HG03066 (cell line): ENCODE measurements at regions not wholly inside any gene's neighbourhood (a gene's known extent, or its start where the extent isn't known, plus 50 kb on each side); places are given as distances from the start of the nearest gene placed in this dataset.
"Not testable (repeated sequence)": the region's sequence is repeated elsewhere in the genome, so short reads cannot be mapped to it uniquely, and the experiment has no call there.

Experiments
- ATAC-seq: cut with Tn5 transposase; IDR thresholded peaks from one replicate; pipeline ENCODE4 v1.9.1; 2021; ENCODE audit warnings: low read depth; ENCODE audit not compliant: unreplicated experiment

DNA sequence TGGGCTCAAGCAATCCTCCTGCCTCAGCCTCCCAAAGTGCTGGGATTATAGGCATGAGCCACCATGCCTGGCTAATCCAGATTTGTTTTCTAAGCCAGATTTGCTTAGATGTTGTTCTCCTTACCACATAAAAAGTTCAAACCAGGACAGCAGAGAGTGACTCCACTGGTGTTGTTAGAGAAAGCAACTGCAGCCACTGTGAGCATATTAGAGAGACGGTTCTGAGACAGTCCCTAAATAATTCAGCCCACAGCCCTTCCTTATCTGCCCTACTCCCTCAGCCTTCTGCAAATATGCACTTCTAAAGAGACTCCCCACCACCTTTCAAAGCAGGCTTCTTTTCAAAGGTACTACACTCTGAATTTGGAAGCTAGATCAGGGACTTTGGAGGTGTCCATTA, 96.1 kb downstream of the DRD1 start:
- ATAC-seq = no peak

DNA sequence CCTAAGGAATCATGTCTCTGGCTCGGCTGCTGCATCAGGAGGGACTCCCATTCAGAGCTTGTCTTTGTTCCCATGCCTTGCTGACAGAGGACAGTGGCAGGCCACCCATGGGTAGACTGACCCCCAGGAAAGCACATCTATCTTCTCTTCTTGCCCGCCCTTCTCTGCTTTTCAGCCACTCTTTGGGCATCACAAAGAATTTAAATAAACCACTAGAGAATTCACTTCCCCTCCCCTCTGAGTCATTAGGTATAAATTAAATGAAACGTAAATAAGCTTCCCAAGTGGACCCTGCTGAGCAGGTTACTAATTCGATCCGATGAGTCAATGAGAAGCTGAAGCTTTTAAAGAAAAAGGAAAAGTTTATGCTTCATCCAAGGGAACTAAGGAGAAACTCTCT, 97.0 kb downstream of the DRD1 start:
- ATAC-seq = no peak

DNA sequence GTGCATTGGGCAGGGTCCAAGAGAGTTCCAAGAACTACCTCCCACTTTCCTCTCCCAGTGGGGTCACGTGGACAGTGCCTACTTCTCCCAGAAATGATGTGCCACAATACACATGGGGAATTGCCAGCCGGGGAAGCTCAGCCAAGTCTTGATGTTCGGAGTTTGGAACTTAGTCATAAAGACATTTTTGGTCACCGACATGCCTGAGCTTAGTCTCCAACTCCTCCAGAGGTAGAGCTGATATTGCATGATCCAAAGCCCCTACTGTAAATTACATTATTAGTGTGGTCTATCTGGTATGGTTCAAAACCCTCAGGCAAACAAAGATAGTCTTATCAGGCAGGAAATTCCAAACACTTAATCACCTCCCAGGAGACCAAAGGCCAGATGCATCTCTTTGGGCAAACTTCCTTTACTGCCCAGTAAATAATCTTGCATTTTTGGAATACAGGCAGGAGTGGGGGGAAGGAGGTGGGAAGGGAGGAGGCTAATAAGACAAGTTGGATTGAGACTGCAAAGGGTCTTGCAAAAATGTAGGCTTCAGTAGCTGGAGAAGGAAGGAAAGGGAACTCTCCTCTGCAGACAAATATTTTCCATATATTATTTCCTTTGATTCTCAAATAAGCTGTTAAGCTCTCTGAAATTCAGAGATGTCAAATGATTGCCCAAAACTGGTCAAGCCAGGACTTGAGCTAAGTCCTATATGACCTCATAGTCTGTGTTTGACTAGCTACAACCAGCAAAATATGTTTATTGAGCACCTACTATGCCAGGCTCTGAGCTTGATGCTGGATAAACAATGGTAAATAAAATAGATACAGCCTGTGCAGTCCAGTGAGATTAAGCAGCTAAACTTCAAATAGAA, 99.4 kb downstream of the DRD1 start:
- no peak for ATAC-seq

DNA sequence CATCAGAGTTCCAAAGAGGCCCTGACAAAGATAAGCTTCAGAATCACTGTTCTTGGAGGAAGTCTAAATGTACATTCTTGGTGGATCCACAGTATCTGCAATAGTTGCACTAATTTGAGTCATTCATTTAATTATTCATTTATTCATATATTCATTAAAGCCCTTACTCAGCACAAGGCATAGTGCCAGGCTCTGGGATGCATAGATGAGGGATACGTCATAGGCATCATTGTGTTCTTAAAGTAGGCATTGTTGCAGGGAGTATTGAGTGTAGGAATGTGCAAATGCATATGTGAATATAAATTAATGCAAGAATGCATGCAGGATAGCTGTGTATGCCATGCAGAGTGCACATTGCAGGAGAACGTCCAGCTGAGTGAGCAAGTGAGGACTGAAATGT, 100.7 kb downstream of the DRD1 start:
- ATAC-seq = no peak

DNA sequence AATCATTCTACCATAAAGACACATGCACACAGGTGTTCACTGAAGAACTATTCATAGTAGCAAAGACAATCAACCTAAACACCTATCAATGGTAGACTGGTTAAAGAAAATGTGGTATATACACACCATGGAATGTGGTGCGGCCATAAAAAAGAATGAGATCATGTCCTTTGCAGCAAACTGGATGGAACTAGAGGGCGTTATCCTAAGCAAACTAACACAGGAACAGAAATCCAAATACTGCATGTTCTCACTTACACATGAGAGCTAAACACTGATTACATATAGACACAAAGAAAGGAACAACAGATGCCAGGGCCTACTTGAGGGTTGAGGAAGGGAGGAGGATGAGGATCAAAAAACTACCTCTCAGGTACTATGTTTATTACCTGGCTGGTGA, 103.8 kb downstream of the DRD1 start:
- no peak for ATAC-seq

DNA sequence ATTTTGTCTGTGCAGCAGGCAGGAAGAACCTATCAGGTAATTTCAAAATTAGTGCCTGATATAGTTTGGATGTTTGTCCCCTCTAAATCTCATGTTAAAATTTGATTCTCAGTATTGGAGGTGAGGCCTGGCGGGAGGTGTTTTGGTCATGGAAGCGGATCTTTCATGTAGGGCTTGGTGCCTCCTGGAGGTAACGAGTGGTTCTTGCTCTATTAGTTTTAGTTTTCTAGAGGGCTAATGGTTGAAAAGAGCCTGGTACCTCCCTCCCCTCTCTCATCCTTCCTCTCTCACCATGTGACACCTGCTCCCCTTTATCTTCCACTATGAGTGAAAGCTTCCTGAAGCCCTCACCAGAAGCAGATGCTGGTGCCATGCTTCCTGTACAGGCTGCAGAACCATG, 106.3 kb downstream of the DRD1 start:
- no peak for ATAC-seq

DNA sequence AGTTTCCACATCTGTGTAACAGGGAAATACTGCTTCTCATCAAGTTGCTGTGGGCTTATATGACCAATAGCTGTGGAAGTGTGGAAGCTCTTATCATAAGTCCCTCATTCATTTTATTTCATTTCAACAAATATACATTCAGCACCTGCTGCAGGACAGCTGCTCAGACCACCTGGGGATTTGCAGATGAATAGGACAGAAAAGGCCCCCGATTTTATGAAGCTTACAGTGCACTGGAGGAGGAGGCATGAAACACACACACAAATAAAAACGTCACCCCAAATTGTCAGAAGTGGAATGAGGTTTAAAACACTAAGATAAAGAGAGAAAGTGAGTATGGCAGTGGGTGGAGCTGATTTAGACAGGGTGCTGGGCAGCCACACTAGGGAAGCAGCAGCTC, 107.2 kb downstream of the DRD1 start:
- no peak for ATAC-seq

DNA sequence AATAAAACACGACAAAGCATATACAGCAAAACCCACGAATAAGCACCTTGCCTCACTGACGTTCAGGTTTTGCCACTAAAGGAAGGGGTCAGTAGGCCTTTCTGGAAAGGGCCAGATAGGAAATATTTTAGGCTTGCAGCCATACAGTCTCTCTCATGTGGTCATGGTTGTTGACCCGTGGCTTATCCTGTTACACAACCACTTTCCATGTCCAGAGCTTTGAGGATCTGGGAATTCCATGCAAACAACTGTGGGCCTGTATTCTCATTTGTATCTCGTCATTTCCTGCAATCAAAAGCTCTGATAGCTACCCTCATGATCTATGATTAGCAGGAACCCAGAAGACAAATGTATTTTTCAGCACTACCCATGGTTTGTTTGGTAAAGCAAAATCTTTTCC, 108.3 kb downstream of the DRD1 start:
- no peak for ATAC-seq

DNA sequence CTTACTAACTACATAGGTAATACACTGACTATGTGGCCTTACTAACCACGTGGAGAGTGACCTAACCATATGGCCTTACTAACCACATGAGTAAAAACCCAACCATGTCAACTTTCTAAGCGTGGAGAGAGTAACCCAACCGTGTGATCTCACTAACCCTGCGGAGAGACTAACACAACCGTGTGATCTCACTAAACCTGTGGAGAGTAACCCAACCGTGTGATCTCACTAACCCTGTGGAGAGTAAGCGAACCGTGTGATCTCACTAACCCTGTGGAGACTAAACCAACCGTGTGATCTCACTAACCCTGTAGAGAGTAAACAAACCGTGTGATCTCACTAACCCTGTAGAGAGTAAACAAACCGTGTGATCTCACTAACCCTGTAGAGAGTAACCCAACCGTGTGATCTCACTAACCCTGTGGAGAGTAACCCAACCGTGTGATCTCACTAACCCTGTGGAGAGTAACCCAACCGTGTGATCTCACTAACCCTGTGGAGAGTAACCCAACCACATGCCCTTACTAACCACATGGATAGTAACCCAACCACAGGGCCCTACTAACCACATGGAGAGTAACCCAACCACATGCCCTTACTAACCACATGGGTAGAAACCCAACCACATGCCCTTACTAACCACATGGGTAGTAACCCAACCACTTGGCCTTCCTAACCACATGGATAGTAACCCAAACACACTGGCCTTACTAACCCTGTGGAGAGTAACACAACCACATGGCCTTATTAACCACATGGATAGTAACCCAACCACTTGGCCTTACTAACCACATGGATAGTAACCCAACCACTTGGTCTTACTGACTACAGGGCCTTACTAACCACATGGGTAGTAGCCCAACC, 112.6 kb downstream of the DRD1 start:
- ATAC-seq = not testable (repeated sequence)

DNA sequence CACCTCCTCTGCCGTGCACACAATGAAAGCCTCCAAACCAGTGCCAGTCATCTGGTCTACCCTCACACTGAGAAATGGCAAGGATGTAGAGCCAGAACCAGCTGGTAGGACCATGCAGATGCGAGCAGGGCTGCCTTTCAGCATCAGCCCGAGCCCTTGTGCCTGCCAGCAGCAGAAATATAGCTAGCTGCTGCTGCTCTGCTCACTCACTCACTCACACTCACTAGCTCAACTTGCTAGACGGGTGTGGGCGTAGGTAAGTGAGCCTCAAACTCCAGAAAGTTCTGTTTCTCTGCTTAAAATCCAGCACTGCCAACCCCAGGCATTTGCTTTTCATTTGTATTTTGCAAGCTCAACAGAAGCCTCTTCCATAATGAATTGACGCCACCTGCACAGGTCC, 114.0 kb downstream of the DRD1 start:
- ATAC-seq = no peak

DNA sequence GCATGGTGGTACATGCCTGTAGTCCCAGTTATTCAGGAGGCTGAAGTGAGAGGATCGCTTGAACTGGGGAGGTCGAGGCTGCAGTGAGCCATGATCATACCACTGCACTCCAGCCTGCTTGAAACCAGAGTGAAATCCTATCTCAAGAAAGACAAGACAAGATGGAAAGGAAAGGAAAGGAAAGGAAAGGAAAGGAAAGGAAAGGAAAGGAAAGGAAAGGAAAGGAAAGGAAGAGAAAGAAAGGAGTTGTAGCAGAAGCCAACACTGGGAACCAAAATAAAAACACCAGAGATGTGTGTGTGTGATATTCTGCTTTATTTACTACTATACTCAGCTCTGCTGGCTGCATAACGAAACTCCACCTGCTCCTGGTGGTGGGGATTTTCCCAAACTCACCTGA, 115.3 kb downstream of the DRD1 start:
- ATAC-seq = no peak

DNA sequence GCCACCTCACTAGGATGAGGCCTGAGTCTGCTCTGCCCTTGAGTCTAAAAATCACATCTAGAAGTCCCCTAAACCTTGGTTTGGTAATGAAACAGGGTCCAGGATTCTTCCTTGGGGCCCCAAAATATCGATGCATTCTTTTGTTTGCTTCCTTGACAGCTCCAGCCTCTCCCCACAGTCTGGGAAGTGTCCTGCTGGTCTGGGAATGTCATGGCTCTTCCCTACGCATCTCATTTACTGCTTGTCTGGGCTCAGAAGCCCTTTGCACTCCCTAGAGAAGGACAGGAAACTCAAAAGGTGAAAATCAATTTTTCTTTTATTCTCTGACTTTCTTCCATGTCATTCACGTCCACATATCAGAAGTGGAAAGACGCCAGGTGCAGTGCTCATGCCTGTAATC, 115.8 kb downstream of the DRD1 start:
- ATAC-seq = no peak

DNA sequence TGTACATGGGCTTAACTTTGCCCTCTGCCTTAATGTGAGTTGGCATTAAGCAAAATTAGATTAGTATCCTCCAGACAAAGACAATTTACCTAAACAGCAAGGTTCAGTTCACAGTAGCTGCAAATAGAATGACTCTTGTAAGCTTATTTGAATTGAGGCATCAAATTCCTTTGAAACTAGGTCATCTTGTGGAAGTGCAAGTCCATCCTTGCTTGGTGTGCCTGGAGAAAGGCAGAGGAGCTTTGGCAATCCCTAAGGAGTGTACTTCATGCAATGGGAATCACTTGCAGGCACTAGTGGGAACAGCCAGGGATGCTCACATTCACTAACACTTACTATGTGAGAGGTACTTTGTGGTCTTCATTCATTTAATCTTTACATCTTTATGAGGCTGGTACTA, 118.3 kb downstream of the DRD1 start:
- no peak for ATAC-seq

DNA sequence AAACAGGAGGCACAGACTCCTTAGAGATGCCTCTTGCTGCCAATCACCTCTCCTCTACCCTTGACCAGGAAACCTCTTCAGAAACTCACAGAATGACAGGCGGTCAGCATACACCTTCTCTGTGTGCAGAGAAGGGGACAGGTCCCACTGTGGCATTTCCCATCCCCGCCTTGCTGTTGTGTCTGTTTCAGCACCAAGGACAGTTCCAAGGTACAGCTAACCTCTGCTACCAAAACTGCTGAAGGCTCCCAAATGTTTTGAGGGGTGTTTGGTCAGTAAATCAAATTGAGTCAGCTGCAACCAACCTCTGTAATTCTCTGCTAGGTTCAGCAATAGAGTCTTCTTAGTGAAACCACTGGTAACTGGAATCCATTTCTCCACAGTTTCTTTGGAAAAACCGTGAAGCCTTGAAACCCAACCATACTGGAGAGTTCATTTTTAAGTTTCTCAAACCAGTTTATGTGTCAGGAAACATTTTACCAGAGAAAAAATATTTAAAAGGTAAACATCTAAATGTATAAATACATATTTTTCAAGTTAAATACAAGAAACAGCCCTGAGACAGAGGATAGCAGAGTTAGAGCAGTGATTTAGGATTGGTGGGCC, 122.0 kb downstream of the DRD1 start:
- no peak for ATAC-seq

DNA sequence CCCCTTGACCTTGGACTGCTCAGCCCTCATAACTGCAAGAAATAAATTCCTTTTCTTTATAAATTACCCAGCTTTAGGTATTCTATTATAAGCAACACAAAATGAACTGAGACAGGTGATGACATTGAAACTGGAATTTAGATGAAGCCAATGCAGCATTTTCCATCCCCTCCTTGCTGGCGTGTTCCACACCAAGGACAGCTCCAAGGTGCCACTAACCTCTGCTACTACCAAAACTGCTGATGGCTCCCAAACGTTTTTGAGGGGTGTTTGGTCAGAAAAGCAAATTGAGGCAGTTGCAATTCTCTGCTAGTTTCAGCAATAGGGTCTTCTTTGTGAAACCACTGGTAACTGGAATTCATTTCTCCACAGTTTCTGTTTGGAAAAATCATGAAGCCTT, 124.8 kb downstream of the DRD1 start:
- ATAC-seq = no peak

DNA sequence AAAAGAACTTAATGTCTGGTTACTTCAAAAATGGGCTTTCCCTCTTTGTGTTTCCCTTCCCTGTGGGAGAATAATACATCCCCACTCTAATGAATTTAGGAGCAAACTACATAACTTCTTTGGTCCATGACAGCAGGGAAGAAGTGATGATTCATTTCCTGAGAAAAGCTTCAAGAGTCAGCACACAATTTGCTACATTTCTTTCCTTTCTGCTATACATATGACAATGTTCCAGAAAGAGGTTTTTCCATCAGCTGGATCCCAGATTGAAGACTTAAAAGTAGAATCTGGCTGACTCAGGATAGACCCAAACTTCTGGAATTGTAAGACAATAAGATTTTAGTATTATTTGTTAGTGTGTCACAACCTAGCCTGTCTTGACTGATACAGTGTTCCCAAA, 126.1 kb downstream of the DRD1 start:
- no peak for ATAC-seq

DNA sequence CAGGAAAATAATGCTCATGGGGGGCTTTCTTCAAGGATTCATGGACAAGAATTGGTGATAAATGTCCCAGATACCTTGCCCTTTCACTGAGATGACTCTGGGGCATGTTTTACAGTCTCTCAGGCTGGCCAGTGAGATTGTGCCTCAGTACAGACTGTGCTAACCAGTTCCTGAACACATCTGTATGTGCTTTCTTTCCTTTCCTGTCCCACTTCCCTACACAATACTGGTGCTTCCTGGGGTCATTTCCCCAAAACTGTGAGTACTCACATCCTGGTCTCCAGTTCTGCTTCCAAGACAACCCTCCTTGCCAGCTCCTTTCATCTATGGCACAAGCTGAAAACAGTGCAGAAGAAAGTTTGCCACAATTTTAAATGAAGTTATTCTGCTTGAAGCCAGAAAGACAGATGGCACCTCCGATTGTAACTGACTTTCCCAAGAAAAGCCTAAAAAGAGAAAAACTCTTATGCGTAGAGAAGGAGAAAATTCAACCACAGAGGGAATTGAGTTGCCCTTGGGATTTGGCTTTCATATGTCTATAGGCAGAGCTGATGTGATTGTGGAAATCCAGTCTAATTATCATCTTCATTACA, 134.7 kb downstream of the DRD1 start:
- ATAC-seq = no peak

DNA sequence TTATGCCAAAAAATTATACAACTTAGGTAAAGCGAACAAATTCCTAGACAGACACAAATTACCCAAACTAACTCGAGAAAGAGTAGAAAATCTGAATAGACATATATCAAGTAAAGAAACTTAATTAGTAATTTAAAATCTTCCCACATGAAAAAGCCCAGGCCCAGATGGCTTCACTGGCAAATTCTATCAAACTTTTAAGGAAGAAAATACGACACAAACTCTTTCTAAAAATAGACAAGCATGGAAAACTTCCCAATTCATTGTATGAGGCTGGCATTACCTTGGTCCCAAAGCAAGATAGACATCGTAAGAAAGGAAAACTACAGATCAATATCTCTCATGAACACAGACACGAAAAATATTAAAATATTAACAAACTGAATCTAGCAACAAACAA, 135.3 kb downstream of the DRD1 start:
- ATAC-seq = no peak

DNA sequence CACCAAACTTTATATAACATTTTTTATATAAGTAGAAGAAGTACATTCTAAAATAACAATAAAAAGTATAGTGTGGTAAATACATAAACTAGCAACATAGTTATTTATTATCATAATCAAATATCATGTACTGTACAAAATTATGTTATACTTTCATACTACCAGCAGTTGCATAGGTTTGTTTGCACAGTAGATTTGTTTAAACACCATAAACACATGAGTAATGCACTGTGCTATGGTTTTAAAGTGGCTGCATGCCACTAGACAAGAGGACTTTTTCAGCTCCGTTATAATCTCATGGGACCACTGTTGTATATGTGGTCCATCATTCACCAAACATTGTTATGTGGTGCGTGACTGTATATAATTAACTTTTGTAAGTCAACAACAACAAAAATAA, 137.6 kb downstream of the DRD1 start:
- no peak for ATAC-seq

DNA sequence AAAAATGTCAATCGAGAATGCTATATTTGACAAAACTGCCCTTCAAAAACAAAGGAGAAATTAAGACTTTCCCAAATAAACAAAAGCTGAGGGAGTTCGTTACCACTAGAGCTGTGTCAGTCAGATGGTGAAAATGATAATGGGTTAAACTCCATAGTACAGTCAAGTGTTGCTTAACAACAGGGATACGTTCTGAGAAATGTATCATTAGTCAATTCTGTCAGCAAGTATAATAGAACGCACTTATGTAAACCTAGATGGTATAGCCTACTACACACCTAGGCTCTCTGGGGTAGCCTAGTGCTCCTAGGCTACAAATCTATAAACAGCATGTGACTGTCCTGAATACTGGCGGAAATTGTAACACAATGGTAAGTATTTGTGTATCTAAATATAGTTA, 138.7 kb downstream of the DRD1 start:
- no peak for ATAC-seq

DNA sequence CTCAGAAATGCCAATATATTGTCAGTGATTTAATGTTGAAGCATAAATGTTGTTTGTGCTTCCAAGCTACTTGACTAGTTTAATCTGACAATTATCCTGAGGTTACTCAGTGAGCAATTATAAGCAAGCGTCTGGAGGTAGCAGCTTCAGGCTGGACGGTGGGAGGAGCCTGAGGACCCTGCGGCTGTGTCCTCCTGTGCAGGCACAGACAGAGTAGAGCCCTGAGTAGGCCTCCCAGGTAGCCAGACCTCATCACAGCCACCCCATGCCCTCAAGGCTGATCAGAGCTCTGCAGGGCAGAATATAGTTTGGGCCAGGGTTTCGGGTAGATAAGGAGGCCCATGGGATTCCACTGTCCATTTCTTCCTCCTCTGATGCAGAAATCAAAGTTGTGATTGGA, 153.6 kb downstream of the DRD1 start:
- no peak for ATAC-seq
